H1 (cell line): ENCODE measurements at regions not wholly inside any gene's neighbourhood (a gene's known extent, or its start where the extent isn't known, plus 50 kb on each side); places are given as distances from the start of the nearest gene placed in this dataset.

ENCODE experiments used
- ATF3 ChIP-seq: IDR thresholded peaks from 2 replicates; pipeline ENCODE4 v1.6.1; 2011; ENCODE audit warnings: low read depth, mild to moderate bottlenecking, low read length; ENCODE audit not compliant: insufficient read depth
- NANOG ChIP-seq: IDR thresholded peaks from 2 replicates; pipeline ENCODE4 v1.6.1; 2011; ENCODE audit warnings: low read length, low read depth, mild to moderate bottlenecking, inconsistent platforms; ENCODE audit not compliant: insufficient read depth, poor library complexity, severe bottlenecking
- SAP30 ChIP-seq: fragments of 300-600 bp; sonication (generic); IDR thresholded peaks from 2 replicates; pipeline ENCODE4 v1.7.1; 2012; ENCODE audit warnings: low read length, moderate library complexity, mild to moderate bottlenecking, inconsistent platforms; ENCODE audit not compliant: insufficient read depth, insufficient replicate concordance

DNA sequence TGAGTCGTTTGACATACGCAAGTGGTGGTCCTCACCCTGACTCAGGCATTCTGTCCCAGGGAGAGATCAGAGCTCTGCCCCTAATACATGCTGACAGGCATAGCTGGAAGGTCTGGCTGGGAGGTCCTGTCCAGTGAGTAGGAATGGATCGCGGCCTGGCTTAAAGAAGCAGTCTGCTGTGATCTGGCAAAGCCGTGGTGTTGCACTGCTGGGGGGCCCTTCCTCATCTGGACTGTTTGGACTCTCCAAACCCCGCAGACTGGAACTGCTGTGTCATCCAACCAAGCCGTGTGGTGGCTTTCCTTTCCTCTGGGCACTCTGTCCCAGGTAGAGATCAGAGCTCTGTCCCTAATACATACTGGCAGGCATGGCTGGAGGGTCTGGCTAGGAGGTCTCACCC, 64.3 kb upstream of the MAGEB16 start (continued):
- TF ChIP-seq ATF3 (no peak), SAP30 (no peak), NANOG (no peak)
